ENCODE measurements at regions not wholly inside any gene's neighbourhood (a gene's known extent, or its start where the extent isn't known, plus 50 kb on each side); places are given as distances from the start of the nearest gene placed in this dataset.

DNA sequence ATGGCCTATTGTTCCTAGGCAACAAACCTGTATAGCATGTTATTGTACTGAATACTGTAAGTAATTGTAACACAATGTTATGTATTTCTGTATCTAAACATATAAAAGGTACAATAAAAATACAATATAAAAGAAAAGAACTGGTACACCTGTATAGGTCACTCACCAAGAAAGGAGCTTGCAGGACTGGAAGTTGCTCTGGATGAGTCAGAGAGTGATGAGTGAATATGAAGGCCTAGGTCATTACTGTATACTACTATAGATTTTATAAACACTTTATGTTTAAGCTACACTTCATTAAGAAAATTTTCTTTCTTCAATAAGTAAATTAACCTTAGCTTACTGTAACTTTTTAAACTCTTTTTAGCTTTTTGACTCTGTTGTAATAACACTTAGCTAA lies 559.9 kb downstream of the PLPP3 start (continued):
- TF ChIP-seq, protein P1, sequence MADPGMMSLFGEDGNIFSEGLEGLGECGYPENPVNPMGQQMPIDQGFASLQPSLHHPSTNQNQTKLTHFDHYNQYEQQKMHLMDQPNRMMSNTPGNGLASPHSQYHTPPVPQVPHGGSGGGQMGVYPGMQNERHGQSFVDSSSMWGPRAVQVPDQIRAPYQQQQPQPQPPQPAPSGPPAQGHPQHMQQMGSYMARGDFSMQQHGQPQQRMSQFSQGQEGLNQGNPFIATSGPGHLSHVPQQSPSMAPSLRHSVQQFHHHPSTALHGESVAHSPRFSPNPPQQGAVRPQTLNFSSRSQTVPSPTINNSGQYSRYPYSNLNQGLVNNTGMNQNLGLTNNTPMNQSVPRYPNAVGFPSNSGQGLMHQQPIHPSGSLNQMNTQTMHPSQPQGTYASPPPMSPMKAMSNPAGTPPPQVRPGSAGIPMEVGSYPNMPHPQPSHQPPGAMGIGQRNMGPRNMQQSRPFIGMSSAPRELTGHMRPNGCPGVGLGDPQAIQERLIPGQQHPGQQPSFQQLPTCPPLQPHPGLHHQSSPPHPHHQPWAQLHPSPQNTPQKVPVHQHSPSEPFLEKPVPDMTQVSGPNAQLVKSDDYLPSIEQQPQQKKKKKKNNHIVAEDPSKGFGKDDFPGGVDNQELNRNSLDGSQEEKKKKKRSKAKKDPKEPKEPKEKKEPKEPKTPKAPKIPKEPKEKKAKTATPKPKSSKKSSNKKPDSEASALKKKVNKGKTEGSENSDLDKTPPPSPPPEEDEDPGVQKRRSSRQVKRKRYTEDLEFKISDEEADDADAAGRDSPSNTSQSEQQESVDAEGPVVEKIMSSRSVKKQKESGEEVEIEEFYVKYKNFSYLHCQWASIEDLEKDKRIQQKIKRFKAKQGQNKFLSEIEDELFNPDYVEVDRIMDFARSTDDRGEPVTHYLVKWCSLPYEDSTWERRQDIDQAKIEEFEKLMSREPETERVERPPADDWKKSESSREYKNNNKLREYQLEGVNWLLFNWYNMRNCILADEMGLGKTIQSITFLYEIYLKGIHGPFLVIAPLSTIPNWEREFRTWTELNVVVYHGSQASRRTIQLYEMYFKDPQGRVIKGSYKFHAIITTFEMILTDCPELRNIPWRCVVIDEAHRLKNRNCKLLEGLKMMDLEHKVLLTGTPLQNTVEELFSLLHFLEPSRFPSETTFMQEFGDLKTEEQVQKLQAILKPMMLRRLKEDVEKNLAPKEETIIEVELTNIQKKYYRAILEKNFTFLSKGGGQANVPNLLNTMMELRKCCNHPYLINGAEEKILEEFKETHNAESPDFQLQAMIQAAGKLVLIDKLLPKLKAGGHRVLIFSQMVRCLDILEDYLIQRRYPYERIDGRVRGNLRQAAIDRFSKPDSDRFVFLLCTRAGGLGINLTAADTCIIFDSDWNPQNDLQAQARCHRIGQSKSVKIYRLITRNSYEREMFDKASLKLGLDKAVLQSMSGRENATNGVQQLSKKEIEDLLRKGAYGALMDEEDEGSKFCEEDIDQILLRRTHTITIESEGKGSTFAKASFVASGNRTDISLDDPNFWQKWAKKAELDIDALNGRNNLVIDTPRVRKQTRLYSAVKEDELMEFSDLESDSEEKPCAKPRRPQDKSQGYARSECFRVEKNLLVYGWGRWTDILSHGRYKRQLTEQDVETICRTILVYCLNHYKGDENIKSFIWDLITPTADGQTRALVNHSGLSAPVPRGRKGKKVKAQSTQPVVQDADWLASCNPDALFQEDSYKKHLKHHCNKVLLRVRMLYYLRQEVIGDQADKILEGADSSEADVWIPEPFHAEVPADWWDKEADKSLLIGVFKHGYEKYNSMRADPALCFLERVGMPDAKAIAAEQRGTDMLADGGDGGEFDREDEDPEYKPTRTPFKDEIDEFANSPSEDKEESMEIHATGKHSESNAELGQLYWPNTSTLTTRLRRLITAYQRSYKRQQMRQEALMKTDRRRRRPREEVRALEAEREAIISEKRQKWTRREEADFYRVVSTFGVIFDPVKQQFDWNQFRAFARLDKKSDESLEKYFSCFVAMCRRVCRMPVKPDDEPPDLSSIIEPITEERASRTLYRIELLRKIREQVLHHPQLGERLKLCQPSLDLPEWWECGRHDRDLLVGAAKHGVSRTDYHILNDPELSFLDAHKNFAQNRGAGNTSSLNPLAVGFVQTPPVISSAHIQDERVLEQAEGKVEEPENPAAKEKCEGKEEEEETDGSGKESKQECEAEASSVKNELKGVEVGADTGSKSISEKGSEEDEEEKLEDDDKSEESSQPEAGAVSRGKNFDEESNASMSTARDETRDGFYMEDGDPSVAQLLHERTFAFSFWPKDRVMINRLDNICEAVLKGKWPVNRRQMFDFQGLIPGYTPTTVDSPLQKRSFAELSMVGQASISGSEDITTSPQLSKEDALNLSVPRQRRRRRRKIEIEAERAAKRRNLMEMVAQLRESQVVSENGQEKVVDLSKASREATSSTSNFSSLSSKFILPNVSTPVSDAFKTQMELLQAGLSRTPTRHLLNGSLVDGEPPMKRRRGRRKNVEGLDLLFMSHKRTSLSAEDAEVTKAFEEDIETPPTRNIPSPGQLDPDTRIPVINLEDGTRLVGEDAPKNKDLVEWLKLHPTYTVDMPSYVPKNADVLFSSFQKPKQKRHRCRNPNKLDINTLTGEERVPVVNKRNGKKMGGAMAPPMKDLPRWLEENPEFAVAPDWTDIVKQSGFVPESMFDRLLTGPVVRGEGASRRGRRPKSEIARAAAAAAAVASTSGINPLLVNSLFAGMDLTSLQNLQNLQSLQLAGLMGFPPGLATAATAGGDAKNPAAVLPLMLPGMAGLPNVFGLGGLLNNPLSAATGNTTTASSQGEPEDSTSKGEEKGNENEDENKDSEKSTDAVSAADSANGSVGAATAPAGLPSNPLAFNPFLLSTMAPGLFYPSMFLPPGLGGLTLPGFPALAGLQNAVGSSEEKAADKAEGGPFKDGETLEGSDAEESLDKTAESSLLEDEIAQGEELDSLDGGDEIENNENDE (IDR thresholded peaks at IDR 0.05; ENCODE audit: insufficient replicate concordance, low read length), result no peak
- no peak for TF ChIP-seq CHD2 (IDR thresholded peaks at IDR 0.05; ENCODE audit: low read length)
